ENCODE measurements at regions not wholly inside any gene's neighbourhood (a gene's known extent, or its start where the extent isn't known, plus 50 kb on each side); places are given as distances from the start of the nearest gene placed in this dataset.
"Not testable (repeated sequence)": the region's sequence is repeated elsewhere in the genome, so short reads cannot be mapped to it uniquely, and the experiment has no call there.

DNA sequence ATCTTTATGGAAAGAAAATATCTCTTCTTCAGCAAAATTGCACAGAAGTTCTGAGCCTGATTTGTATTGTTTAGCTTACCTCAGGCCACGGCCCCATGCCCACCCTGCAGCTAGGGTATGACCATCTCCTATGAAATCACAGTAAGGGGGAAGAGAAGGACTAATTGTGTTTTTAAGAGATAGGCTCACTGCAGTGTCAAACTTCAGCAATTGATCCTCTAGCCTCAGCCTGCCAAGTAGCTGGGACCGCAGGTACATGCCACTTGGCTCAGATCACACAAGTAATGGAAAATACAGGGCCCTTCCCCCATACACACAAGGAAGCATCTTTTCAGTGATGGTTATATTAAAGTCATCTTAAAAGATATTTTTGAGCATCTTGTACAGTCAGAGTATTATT is 60.0 kb downstream of the DMAC1 start:
- ChIA-PET CTCF (no interaction called here), POLR2A (no interaction called here)

DNA sequence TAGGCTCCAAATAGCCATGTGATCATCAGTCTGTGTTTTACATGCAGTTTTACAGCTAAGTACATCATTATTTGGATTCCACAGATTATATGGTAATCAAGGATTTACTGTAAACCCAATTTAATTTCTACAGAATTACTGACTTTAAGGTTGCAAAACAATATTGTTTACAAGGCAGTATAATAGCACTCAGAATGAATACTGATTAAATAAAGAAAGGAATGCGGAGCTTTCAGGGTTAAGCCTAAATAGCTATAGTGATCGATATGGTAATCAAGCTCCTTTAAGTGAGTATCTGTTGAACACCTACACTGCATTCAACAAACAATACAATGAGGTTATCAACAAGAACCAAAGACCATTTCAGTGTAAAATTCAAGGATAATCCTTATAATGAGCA is 64.3 kb downstream of the DMAC1 start:
- CTCF ChIA-PET, result no interaction called here
- POLR2A ChIA-PET, result no interaction called here

DNA sequence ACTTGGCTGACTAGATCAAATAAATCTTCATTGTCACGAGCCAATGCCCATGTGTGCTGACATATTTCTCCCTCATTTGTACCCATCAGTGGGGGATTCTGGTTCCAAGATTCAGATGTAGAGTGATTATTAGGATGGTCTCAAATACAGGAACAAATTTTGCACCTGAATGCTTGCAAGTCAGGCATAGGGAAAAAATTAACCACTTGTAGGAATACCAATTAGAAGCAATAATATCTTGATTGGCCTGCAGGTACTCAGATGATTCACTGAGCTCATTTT is 69.5 kb downstream of the DMAC1 start:
- POLR2A ChIA-PET, result no interaction called here
- CTCF ChIA-PET, result no interaction called here

DNA sequence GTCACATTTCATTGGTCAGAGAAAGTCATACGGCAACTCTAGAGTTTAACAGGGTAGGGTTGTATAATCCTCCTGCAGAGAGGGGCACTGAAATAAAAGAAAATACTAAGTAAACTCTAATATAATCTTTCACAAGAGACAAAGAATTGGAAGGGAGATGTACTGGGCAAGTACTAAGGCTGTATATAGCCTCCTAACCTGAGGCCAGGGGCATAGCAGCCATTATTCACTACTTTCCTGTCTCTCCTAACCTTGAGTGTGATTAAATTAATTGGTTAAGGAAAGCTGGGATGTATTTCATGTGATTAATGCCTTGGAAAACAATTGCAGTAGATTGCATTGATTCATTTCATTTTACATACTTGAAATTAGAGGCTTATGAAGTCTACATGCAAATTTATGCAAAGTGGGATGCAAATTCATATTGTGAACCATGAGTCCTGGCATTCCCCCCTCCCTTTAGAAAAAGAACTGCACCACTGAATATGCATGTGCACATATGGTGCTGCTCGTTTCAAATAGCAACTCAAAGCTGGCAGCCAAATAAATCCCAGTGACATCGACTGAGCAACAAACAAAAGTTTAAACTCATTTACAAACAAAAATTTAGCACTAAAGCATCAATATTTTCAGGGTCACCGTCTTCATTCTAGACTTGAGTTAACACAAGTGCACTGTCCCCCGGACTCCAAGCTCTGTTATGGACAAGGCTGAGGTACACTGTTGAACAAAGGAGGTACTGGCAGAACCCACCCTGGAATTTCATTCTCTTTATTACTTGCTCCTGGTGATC is 70.0 kb downstream of the DMAC1 start:
- ChIA-PET CTCF (no interaction called here), POLR2A (no interaction called here)

DNA sequence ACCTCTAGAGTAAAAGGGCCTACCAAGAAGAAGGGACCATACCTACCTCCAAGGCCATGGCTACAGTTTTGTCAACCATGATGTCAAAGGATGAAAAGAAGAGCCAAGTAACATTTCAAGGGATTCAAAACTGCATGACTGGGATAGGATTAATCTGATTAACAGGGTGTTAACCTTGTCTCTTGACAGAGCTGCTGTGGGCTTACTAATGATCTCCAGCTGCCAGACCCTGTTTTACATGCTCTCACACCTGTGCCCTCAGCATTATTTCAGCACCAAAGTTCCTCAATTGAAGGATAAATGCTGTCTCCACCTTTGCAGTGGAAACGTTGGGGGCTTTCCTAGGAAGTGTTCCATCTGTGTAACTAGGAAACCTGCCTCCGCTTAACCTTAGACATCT is 78.3 kb downstream of the DMAC1 start:
- ChIA-PET POLR2A (no interaction called here), CTCF (no interaction called here)

DNA sequence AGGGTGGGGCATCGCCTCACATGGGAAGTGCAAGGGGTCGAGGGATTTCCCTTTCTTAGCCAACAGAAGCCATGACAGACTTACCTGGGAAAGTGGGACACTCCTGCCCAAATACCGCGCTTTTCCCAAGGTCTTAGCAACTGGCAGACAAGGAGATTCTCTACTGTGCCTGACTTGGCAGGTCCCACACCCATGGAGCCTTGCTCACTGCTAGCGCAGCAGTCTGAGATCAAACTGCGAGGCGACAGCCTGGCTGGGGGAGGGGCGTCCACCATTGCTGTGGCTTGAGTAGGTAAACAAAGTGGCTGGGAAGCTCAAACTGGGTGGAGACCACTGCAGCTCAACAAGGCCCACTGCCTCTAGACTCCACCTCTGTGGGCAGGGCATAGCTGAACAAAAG is 86.5 kb downstream of the DMAC1 start:
- POLR2A ChIA-PET, result not testable (repeated sequence)

DNA sequence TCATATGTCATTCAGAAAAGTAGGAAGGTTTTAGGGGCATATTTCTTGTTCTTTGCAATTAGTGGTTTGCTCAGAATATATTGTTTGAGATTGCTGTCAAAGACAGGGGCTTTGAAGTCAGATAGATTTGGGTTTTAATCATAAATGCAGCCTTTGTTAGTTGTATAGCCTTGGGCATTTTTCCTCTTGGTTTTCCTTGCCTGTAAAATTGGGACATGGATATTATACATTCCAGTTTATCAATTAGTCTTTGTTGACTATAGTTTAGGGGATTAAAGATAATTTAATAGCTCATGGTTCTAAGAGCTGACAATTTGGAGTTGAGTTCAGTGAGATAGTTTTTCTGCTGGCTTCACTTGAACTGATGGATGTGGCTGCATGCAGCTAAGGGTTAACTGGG is 88.9 kb downstream of the DMAC1 start:
- POLR2A ChIA-PET, result no interaction called here
- CTCF ChIA-PET, result no interaction called here

More for the DNA sequence above, 86.5 kb downstream of the DMAC1 start:
- CTCF ChIA-PET, result not testable (repeated sequence)

DNA sequence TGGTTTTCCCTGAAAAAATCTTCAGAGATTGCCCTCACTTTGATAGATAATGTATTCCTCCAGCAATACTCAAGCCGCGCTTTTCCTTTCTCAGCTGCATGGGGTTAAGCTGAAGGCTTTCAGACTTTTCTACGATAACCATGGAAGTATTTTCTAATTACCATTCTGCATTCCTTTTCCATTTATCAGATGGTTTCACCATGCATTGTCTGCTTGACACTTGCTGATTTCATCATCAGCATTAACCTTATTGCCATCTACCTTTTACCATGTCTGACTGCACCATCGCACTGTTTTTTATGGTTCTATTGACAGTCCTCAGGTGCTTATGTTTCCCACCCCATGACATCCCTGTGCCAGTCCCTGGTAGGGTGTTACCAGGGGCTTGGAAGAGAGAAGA is 91.6 kb downstream of the DMAC1 start:
- POLR2A ChIA-PET, result no interaction called here
- CTCF ChIA-PET, result no interaction called here

DNA sequence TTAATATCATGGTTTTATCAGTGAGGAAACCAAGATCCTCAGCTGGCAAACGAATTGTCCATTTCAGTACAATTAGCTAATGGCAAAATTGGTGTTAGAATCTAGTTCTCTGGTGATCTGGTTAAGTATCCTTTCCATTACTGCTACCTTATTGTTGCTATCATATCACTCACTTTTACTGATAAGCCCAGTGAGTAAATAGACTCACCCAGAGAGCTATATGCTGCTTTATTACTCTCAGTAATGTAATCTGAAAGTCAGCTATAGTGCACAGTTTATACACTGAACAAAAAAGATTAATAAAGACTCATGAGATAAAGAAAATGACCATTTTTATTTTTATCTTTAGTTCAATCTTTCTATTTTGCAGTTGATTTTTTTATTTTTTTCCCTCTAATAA is 95.0 kb downstream of the DMAC1 start:
- ChIA-PET CTCF (no interaction called here), POLR2A (no interaction called here)

DNA sequence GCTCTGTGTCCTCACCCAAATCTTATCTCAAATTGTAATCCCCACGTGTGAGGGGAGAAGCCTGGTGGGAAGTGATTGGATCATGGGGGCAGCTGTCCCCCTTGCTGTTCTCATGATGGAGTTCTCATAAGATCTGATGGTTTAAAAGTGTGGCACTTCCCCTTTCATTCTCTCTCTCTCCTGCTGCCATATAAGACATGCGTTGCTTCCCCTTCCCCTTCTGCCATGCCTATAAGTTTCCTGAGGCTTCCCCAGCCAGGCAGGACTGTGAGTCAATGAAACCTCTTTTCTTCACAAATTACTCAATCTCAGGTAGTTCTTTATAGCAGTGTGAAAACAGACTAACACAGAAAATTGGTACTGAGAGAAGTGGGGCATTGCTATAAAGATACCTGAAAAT is 107.7 kb downstream of the DMAC1 start:
- ChIA-PET POLR2A (no interaction called here), CTCF (no interaction called here)

DNA sequence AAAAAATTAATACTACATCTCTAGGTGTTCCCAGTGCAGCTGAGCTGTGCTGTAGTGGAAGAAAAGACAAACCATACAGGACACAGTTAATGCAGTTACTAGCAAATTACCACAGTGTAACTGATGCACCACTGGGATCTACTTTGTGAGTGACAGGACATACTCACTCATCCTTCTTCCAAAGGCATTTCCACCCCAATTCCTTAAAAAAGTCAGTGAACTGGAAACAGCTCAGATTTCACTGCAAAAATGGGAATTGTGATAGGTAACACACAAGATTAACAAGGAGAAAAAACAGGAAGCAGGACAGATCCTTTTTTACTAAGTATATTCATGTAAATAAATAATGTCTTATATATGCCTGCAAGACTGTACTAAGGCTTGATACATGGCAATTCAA is 109.6 kb downstream of the DMAC1 start:
- ChIA-PET POLR2A (no interaction called here), CTCF (no interaction called here)

DNA sequence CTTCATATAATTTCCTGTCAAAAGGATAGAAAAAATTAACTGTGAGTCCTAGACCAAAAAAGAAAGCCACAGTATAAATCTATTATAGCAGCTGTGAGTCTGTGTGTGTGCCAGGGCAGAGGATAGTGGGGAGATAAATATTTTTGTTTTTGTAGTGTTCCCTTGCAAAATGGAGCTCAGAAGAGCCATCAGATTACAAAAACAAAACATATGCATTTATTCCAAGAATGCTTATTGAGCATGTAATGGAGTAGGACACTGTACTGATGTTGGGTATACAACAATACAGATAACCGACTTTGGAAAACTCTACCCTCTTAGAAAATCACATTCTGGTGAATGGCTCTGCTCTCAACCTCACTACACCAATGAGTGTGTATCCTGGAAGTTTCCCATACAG is 111.0 kb downstream of the DMAC1 start:
- POLR2A ChIA-PET, result no interaction called here
- CTCF ChIA-PET, result no interaction called here

DNA sequence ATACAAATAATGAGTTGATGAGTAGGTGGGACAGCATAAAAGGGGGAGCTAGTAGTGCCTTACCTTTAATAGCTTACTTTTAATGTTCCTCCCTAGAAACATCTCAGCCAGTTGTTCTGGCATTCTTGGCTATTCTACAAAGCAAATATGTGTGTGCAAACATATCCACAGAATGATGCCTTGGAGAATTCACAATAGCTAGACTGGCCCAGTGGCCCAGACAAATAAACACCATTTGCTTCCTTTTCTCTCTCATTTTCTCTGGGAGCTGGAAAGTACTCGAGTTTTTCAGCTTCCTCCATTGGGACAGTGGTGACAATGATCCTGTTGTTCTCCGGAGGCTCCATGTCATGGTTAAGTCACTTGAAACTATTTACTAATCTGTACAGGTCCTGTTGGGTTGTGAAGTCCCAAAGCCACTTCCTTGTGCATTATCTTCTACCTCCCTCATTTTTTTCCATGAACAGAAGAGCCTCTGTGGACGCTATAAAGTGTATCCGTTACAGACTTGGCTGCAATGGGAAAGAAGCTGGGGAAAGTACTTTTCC is 122.9 kb downstream of the DMAC1 start:
- POLR2A ChIA-PET, result no interaction called here
- CTCF ChIA-PET, result no interaction called here

DNA sequence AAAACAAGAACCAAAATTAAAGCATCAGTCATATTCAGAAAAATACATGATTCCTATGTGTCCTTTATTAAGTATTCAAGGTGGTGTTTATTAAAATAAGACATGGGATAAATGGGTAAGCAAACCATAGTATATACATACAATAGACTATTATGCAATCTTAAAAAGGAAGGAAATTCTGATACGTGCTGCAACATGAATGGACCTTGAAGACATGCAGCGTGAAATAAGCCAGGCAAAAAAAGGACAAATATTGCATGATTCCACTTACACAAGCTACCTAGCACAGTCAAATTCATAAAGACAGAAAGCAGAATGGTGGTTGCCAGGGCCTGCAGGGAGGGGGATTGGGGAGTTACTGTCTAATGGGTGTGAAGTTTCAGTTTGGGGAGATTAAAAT is 127.7 kb downstream of the DMAC1 start:
- CTCF ChIA-PET, result no interaction called here

DNA sequence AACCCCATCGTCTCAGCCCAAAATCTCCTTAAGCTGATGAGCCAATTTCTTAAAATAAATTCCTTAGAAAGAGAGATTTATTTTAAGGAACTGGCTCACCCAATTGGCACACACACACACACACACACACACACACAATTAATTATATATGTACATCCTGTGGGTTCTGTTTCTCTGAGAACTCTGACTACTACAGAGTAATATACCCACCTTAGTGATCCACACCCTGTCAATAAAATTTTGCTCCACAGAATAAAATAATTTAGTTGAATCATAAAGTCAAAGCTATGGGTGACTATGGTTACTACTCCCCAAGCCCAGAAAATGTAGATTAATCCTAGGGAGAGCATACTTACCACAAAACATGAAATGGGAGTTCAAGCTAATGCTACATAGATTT is 131.0 kb downstream of the DMAC1 start:
- CTCF ChIA-PET, result no interaction called here
- POLR2A ChIA-PET, result no interaction called here

More for the DNA sequence above, 127.7 kb downstream of the DMAC1 start:
- POLR2A ChIA-PET, result no interaction called here

DNA sequence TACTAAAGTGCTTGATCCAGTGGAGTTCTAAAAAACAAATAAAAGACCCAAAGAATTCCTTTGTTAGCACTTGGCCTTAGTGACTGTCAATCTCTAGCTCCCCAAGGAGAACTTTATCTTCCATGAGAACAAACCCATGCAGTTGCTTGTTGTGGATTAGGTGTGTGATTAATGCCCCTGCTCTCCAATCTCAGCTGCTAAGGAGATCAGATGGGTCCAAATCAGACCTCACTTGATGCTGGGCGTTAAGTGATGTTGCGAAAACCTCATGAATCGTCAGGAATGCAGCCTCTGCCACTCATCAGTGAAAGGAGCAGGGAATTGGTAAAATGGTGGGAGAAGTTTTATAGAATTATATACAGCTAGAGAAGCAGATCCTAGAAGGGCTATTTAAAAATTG is 133.7 kb downstream of the DMAC1 start:
- ChIA-PET POLR2A (no interaction called here), CTCF (no interaction called here)

DNA sequence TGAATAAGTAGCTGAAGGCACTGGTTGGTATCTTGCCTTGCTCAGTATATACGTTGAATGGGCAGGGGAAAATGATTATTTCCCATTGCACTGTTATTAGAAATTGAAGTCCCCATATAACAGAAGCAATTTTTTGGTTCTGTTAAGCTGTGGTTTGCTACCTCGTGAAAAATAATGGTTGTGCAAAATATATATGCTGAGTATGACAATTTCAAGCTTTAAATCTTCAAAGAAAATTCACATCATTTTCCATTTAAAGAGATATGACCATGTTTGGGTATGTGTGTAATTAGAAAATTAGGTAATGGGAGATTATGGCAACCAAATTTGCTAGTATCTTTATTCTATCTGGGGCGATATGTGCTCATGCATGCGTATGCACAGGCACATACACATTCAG is 139.8 kb downstream of the DMAC1 start:
- ChIA-PET POLR2A (no interaction called here), CTCF (no interaction called here)

DNA sequence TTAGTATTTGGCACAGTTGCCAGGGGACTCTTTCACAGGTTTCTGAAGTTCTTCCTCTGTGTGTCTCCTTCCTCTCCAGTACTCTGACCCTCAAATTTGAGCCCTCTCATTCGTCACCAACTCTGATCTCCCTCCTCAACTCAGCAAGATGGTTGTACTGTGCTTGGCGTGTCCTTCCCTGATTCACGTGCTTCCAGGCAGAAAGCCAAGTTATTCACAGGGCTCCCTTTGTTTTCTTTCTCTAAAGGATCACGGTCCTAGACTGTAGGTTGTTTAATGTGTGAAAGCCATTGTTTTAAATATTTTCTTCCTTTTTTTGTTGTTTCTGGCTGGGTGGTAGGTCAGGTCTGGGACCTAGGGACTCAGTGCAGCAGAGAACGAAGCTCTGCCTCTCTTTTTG is 142.9 kb downstream of the DMAC1 start:
- POLR2A ChIA-PET, result no interaction called here

DNA sequence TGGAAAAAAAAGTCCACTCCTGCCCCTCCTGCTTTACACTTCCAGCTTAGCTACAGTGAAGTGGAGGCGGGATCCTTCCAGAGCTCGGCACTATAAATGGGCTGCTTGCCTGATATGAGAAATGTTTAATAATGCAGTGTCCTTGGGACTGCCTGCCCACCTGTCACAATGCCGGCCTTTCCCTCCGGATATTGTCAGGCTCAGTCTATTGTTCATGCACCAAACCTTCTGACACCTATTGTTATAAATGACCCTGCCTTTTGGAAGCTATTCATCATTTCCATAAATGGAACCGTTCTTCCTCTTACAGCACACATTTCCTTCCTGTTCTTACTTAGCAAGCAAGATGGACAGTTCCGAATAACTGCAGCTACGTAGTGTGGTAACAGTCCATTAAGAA is 146.3 kb downstream of the DMAC1 start:
- CTCF ChIA-PET, result no interaction called here
- POLR2A ChIA-PET, result no interaction called here

More for the DNA sequence above, 142.9 kb downstream of the DMAC1 start:
- CTCF ChIA-PET, result no interaction called here

DNA sequence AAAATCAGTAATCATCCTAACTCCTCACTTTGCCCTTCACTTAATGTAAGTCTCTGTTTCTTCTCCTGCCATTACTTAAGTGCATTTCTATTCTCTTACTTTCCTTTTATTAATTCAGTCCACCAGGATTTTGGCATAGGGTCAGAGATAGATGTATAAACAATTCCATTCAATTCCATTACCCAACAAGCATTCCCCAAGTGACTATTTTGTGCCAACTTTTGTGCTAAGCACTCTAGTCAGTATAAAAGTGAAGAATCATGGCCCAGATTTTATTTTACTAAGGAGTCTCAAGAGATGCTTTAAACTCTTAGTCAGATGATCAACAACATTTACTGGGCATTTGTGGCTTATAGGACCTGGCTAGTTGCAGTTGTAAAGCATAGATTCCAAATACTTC is 159.3 kb downstream of the DMAC1 start:
- ChIA-PET CTCF (no interaction called here), POLR2A (no interaction called here)

DNA sequence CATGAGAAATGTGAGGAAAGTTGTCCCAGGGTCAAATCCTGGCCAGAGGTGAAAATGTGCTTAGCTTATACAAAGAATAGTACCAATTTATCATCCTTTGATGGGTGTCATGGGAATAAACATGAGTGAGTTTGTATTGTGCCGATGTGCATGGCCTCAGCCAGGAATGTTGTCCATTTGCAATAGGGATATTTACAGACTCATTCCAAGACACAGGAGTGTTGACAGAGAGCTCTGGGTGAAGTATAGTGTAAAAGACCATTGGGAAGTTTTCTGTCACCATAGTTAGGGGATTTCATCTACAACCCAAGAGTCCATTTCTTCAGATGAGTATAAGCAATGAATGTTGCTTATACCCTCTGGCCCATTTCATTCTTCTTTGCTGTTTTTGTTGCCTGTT is 160.1 kb downstream of the DMAC1 start:
- POLR2A ChIA-PET, result no interaction called here
- CTCF ChIA-PET, result no interaction called here

DNA sequence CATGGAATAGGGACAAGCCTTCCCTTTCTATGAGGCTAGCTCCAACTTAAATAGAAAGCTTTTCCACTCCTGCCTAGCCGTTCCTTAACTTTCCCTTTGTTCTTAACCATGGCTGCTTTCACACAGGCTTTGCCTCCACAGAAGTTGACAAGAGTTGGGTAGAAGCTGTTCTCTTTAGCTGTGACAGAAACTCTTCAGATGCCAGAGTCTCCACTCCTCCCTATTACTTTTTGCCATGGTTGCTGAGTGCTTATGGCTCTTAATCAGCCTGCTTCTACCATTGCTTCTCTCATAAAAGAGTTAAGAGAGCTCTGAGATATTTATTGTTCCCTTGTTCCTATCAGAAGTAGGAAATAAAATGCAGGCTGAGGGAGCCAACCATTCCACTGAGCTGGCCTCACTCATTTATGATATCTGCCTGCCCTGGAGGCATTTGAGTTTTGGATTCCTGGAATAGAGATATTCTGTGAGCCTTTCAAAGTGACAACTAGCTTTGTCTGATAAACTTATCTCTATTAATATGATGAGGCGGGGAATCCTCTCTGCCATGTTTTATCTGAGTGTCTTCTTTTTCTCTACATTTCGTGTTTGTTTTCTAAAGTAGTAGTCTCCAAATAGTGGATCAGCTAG is 162.6 kb downstream of the DMAC1 start:
- POLR2A ChIA-PET, result no interaction called here
- CTCF ChIA-PET, result no interaction called here
